Peyer's patch (tissue), 4 donors: ENCODE measurements at regions not wholly inside any gene's neighbourhood (a gene's known extent, or its start where the extent isn't known, plus 50 kb on each side); places are given as distances from the start of the nearest gene placed in this dataset.

Experiments
- DNase-seq, 3 donors: peaks; one replicate each; pipeline ENCODE4 v3.0.0-alpha.2; 2017 to 2019
- H3K27ac ChIP-seq, 4 donors: fragments of 200-600 bp; sonication (generic); one replicate each; pipeline ENCODE4 v1.5.1; 2016 to 2019
- H3K27me3 ChIP-seq, 2 donors: fragments of 200-600 bp; sonication (generic); one replicate each; pipeline ENCODE4 v1.5.1; 2019
- H3K36me3 ChIP-seq, 3 donors: fragments of 200-600 bp; sonication (generic); one replicate each; pipeline ENCODE4 v1.5.1; 2016 to 2019
- H3K4me1 ChIP-seq, 4 donors: fragments of 200-600 bp; sonication (generic); one replicate each; pipeline ENCODE4 v1.5.1; 2016 to 2019
- H3K4me3 ChIP-seq, 4 donors: fragments of 200-600 bp; sonication (generic); 1 replicate in 3 of 4; 2 replicates in 1 of 4; pipeline ENCODE4 v1.5.1; 2016 to 2019; ENCODE audit warnings: mild to moderate bottlenecking in 1 of 4
- H3K9me3 ChIP-seq, 4 donors: fragments of 200-600 bp; sonication (generic); one replicate each; pipeline ENCODE4 v1.5.1; 2016 to 2019; ENCODE audit warnings: mild to moderate bottlenecking in 1 of 4
- POLR2A ChIP-seq, 2 donors: fragments of 450-650 bp; IDR thresholded peaks; one replicate each; pipeline ENCODE4 v1.5.1; 2017; ENCODE audit warnings: antibody characterized with exemption in 2 of 2, mild to moderate bottlenecking in 2 of 2, moderate library complexity in 2 of 2
- TF ChIP-seq, protein P1 (sequence below), 6 experiments: fragments of 450-650 bp in 4 of 6; fragments of 200-600 bp in 2 of 6; sonication (generic) in 1 of 6; IDR thresholded peaks; one replicate each; pipeline ENCODE4 v1.5.1; 2017 to 2019; ENCODE audit warnings: antibody characterized with exemption in 6 of 6, mild to moderate bottlenecking in 3 of 6, moderate library complexity in 1 of 6

DNA sequence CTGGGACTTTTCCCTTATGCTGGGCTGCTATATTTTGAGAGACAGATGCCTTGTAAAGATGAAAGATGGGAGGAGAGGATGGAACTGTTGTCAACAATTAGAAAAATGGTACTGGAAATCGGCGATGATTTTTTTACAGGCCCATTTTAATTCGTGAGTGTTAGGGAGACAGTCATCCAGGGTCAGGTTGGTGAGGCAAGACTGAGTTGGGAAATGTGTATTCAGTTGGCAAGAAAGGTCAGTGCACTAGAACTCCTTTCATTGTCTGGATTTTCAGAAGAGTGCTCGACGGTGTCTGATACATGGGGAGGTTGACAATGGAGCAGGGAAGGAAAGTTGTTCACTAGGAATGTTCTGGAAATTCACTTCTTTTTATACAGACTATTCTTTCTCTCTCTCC, 394.4 kb downstream of the QKI start:
- Histone ChIP-seq H3K27me3 (no peaks in the 10 kb centered on the region), H3K9me3 (peaks cover 0 to 3% (median 0%) of the 10 kb centered on the region in 4 donors), H3K4me1 (no peaks in the 10 kb centered on the region), H3K4me3 (no peak overlapping the region), H3K36me3 (no peaks in the 10 kb centered on the region), H3K27ac (no peak overlapping the region)
- no peak for TF ChIP-seq POLR2A (IDR thresholded peaks at IDR 0.05)
- TF ChIP-seq, protein P1, sequence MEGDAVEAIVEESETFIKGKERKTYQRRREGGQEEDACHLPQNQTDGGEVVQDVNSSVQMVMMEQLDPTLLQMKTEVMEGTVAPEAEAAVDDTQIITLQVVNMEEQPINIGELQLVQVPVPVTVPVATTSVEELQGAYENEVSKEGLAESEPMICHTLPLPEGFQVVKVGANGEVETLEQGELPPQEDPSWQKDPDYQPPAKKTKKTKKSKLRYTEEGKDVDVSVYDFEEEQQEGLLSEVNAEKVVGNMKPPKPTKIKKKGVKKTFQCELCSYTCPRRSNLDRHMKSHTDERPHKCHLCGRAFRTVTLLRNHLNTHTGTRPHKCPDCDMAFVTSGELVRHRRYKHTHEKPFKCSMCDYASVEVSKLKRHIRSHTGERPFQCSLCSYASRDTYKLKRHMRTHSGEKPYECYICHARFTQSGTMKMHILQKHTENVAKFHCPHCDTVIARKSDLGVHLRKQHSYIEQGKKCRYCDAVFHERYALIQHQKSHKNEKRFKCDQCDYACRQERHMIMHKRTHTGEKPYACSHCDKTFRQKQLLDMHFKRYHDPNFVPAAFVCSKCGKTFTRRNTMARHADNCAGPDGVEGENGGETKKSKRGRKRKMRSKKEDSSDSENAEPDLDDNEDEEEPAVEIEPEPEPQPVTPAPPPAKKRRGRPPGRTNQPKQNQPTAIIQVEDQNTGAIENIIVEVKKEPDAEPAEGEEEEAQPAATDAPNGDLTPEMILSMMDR (IDR thresholded peaks at IDR 0.05) = no peak
- DNase-seq = no peak

DNA sequence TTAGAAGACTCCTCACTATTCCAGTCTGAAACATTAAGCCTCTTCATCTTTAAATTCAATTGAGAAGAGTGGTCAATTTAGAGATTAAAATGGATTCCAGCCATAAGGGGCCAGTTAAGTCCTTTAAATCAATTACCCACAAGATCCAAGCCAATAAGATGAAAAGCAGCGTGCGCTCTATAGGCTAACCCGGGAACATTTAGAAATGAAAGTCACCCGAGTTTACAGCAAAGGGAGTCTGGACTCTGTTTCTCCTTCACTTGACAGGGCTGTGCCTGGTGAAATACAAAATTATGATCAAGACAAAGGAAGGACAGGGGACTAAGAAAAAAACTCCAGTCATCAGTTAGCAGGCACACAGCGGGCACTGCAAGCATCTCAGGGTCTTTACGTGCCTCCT, 393.7 kb downstream of the QKI start:
- Histone ChIP-seq H3K9me3 (no peaks in the 10 kb centered on the region), H3K4me3 (no peak overlapping the region), H3K27ac (no peak overlapping the region), H3K27me3 (no peaks in the 10 kb centered on the region), H3K36me3 (no peaks in the 10 kb centered on the region), H3K4me1 (no peaks in the 10 kb centered on the region)
- no peak for DNase-seq
- TF ChIP-seq, protein P1 (IDR thresholded peaks at IDR 0.05) = no peak
- TF ChIP-seq POLR2A (IDR thresholded peaks at IDR 0.05) = no peak

DNA sequence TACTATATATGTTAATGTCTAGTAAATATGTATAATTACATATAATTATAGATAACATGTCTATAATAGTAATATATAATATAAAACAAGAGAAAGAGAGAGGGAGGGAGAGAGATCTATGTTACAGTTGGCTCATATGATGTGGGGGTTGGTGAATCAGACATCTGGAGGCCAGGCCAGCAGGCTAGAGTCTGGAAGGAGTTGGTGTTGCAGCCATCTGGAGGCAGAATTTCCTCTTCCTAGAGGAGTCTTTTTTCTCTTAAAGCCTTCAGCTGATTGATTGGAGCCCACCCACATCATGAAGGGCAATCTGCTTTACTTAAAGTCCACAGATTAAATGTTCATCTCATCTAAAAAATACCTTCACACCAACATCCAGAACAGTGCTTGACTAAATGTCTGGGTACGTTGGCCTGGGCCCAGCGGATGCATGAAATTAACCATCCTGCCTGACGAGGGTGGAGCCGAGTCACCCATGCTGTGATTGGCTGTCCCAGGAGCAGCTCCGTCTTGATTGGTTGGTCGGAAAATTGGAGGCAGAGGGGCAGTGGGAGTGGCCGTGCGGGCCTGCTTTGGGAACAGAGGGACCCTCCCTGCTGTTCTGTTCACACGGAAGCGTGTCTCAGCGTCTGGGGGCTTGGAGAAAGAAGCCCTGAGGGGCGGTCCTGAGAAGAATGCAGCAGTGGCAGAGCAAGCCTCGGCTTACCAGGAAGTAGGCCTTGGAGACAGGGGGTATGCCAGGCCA, 392.4 kb downstream of the QKI start:
- no peaks in the 10 kb centered on the region for H3K27me3 ChIP-seq

DNA sequence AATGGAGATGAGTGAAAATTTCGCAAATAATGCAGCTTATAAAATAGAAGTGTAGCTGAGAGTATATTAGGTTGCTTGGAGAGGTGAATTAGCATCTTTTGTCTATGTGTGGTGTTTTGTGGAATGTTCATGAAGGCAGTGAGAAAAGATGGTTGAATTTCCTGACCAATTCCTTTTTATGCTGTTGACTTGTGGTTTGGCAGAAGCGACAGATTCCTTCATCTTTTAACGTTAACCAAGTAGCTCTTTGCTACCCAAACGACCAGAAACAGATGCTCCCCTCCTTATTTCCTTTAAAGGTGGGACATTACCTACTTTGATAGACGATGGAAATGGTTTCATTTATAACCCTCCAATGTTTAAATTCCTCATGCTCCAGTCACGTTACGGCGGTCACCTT, 390.5 kb downstream of the QKI start:
- no peaks in the 10 kb centered on the region for H3K36me3 ChIP-seq
- H3K9me3 ChIP-seq = no peaks in the 10 kb centered on the region
- H3K4me3 ChIP-seq = no peak overlapping the region
- TF ChIP-seq, protein P1 (IDR thresholded peaks at IDR 0.05) = no peak
- TF ChIP-seq POLR2A (IDR thresholded peaks at IDR 0.05) = no peak
- H3K4me1 ChIP-seq = no peaks in the 10 kb centered on the region
- H3K27me3 ChIP-seq = no peaks in the 10 kb centered on the region
- DNase-seq = no peak
- H3K27ac ChIP-seq = no peak overlapping the region

More for the DNA sequence above, 392.4 kb downstream of the QKI start:
- DNase-seq = no peak
- no peak overlapping the region for H3K27ac ChIP-seq
- H3K9me3 ChIP-seq = no peaks in the 10 kb centered on the region
- no peak for TF ChIP-seq POLR2A (IDR thresholded peaks at IDR 0.05)
- TF ChIP-seq, protein P1 (IDR thresholded peaks at IDR 0.05) = no peak
- no peaks in the 10 kb centered on the region for H3K4me1 ChIP-seq
- no peak overlapping the region for H3K4me3 ChIP-seq
- H3K36me3 ChIP-seq = no peaks in the 10 kb centered on the region

DNA sequence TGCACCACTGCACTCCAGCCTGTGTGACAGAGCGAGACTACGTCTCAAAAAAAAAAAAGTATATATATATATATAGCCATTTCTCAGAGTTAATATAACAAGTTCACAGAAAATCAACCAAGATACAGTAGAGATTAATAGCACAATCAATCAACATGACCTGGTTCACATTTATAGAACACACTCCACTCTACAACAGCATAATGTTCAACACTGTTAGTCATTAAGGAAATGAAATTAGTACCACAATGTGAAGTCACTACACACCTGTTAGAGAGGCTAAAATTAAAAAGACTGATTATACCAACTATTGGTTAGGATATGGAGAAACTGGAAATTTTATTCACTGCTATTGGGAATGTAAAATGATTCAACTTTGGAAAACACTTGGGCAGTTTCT, 387.7 kb downstream of the QKI start:
- Histone ChIP-seq H3K27ac (no peak overlapping the region), H3K27me3 (no peaks in the 10 kb centered on the region), H3K4me3 (no peak overlapping the region), H3K36me3 (no peaks in the 10 kb centered on the region), H3K4me1 (no peaks in the 10 kb centered on the region), H3K9me3 (no peaks in the 10 kb centered on the region)
- DNase-seq = no peak
- TF ChIP-seq, protein P1 (IDR thresholded peaks at IDR 0.05) = no peak
- no peak for TF ChIP-seq POLR2A (IDR thresholded peaks at IDR 0.05)
